K562 (cell line): ENCODE measurements at regions not wholly inside any gene's neighbourhood (a gene's known extent, or its start where the extent isn't known, plus 50 kb on each side); places are given as distances from the start of the nearest gene placed in this dataset.

Experiments used
- KDM4B ChIP-seq, 2 experiments: fragments of 450-650 bp in 1 of 2; sonication (generic) in 1 of 2; IDR thresholded peaks; 2 replicates each; pipeline ENCODE4 v1.6.1; 2016 to 2017; ENCODE audit warnings: borderline replicate concordance in 2 of 2, antibody characterized with exemption in 1 of 2, low read depth in 1 of 2, mild to moderate bottlenecking in 1 of 2
- MYC ChIP-seq, 2 experiments: fragments of 250-450 bp in 1 of 2; sonication (Bioruptor Pico) in 1 of 2; IDR thresholded peaks; 2 replicates each; pipeline versions ENCODE4 v1.5.1 to v1.6.1; 2012 to 2021; ENCODE audit warnings: low read depth in 2 of 2, borderline replicate concordance in 1 of 2, improper control_type of control experiment in 1 of 2, low read length in 1 of 2, mild to moderate bottlenecking in 1 of 2, moderate library complexity in 1 of 2
- TF ChIP-seq, protein P1 (sequence below), 3 experiments: IDR thresholded peaks in 2 of 3; conservative IDR thresholded peaks in 1 of 3; 2 replicates each; pipeline ENCODE4 v1.5.1; 2011 to 2012; ENCODE audit warnings: low read length in 3 of 3, mild to moderate bottlenecking in 3 of 3, control low read depth in 2 of 3, improper control_type of control experiment in 1 of 3, inconsistent platforms in 1 of 3, low read depth in 1 of 3, mixed read lengths in 1 of 3, moderate library complexity in 1 of 3; ENCODE audit not compliant: insufficient read depth in 2 of 3

DNA sequence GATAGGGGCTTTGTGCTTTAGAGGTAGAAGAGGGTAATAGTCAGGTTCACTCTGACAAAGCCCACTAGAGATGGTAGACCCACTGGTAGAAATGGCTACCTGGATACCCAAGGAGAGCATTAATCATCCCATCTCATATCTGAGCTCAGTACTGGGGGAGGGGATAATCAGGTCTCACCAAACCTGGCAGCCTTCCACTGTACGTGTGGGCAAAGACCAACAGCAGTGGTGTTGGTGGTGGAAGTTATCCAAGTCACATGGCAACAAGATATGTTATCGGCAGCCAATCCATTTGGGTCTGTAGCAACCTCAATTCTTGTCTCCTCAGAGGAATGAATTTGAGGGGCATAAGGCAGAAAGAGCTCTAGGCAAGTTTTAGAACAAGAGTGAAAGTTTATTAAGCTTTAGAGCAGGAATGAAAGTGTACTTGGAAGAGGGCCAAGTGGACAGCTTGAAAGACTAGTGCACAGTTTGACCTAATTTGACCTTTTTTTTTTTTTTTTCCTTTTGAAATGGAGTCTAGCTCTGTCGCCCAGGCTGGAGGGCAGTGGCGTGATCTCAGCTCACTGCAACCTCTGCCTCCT lies 67.0 kb upstream of the CXCL13 start:
- TF ChIP-seq MYC (IDR thresholded peaks at IDR 0.05; ENCODE audit: low read depth, low read length): no peak
- TF ChIP-seq MYC (CRISPR knock-in tag; IDR thresholded peaks at IDR 0.05; ENCODE audit: borderline replicate concordance, low read depth): no peak
- TF ChIP-seq, protein P1, sequence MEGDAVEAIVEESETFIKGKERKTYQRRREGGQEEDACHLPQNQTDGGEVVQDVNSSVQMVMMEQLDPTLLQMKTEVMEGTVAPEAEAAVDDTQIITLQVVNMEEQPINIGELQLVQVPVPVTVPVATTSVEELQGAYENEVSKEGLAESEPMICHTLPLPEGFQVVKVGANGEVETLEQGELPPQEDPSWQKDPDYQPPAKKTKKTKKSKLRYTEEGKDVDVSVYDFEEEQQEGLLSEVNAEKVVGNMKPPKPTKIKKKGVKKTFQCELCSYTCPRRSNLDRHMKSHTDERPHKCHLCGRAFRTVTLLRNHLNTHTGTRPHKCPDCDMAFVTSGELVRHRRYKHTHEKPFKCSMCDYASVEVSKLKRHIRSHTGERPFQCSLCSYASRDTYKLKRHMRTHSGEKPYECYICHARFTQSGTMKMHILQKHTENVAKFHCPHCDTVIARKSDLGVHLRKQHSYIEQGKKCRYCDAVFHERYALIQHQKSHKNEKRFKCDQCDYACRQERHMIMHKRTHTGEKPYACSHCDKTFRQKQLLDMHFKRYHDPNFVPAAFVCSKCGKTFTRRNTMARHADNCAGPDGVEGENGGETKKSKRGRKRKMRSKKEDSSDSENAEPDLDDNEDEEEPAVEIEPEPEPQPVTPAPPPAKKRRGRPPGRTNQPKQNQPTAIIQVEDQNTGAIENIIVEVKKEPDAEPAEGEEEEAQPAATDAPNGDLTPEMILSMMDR (IDR thresholded peaks at IDR 0.05 in 2 of 3, conservative IDR thresholded peaks at IDR 0.05 in 1 of 3; ENCODE audit: insufficient read depth in 2 of 3, low read depth in 1 of 3, low read length in 3 of 3): no peak
- no peak for TF ChIP-seq KDM4B (IDR thresholded peaks at IDR 0.05; ENCODE audit: borderline replicate concordance in 2 of 2, low read depth in 1 of 2)
